ENCODE measurements at regions not wholly inside any gene's neighbourhood (a gene's known extent, or its start where the extent isn't known, plus 50 kb on each side); places are given as distances from the start of the nearest gene placed in this dataset.

GRCh38 chr1:76770979-76771378 lies 96.3 kb upstream of the ST6GALNAC5 start:
- Histone ChIP-seq H3K4me2 (no peak overlapping the region), H3K9me3 (ENCODE audit: insufficient read depth, low read depth) (no peaks in the 10 kb centered on the region), H3K36me3 (ENCODE audit: low read depth) (no peaks in the 10 kb centered on the region), H3K79me2 (ENCODE audit: low read depth) (no peaks in the 10 kb centered on the region), H4K20me1 (ENCODE audit: insufficient read depth) (no peaks in the 10 kb centered on the region), H3K9me2 (ENCODE audit: insufficient read depth) (no peaks in the 10 kb centered on the region; the same call in 1 of the 2 replicates), H2AFZ (no peak overlapping the region), H3F3A (ENCODE audit: insufficient read depth, low read depth) (no peaks in the 10 kb centered on the region), H3K4me3 (no peak overlapping the region), H3K4me1 (replicated peaks; ENCODE audit: insufficient read depth) (no peaks in the 10 kb centered on the region), H3K27ac (no peak overlapping the region), H3K27me3 (ENCODE audit: insufficient read depth, low read depth) (no peaks in the 10 kb centered on the region)
- TF ChIP-seq EZH2 (IDR thresholded peaks at IDR 0.05; ENCODE audit: low read depth) (no peak), CTCF (conservative IDR thresholded peaks at IDR 0.05) (no peak)
- no TSS peak for BruUV-seq (replicated peaks)
- no peak for DNase-seq
- ChIA-PET CTCF (no interaction called here), POLR2A (ENCODE audit: unreplicated experiment) (no interaction called here)
- intact Hi-C loops (cut with micrococcal nuclease; ENCODE audit: unreplicated experiment) = no loop called here

GRCh38 chr1:76781447-76781846 lies 85.8 kb upstream of the ST6GALNAC5 start:
- Histone ChIP-seq H3K79me2 (ENCODE audit: low read depth) (no peaks in the 10 kb centered on the region), H3K9me2 (ENCODE audit: insufficient read depth) (no peaks in the 10 kb centered on the region), H3K9me3 (ENCODE audit: insufficient read depth, low read depth) (no peaks in the 10 kb centered on the region), H3K4me1 (replicated peaks; ENCODE audit: insufficient read depth) (no peaks in the 10 kb centered on the region), H2AFZ (no peak overlapping the region), H3K27me3 (ENCODE audit: insufficient read depth, low read depth) (no peaks in the 10 kb centered on the region), H3F3A (ENCODE audit: insufficient read depth, low read depth) (no peaks in the 10 kb centered on the region), H3K4me2 (no peak overlapping the region), H3K27ac (no peak overlapping the region), H4K20me1 (ENCODE audit: insufficient read depth) (no peaks in the 10 kb centered on the region), H3K4me3 (no peak overlapping the region), H3K36me3 (ENCODE audit: low read depth) (no peaks in the 10 kb centered on the region)
- BruUV-seq (replicated peaks) = no TSS peak
- POLR2A ChIA-PET (ENCODE audit: unreplicated experiment) = no interaction called here
- DNase-seq = no peak
- no peak for TF ChIP-seq EZH2 (IDR thresholded peaks at IDR 0.05; ENCODE audit: low read depth)
- no peak for TF ChIP-seq CTCF (conservative IDR thresholded peaks at IDR 0.05)
- intact Hi-C loops (cut with micrococcal nuclease; ENCODE audit: unreplicated experiment) = no loop called here
- CTCF ChIA-PET = no interaction called here

- no peaks in the 10 kb centered on the region for H3K4me1 ChIP-seq (replicated peaks; ENCODE audit: insufficient read depth)
- no peak for TF ChIP-seq CTCF (conservative IDR thresholded peaks at IDR 0.05)
- TF ChIP-seq EZH2 (IDR thresholded peaks at IDR 0.05; ENCODE audit: low read depth) = no peak
- ChIA-PET POLR2A (ENCODE audit: unreplicated experiment) (no interaction called here), CTCF (no interaction called here)
- no peaks in the 10 kb centered on the region for H3K9me2 ChIP-seq (ENCODE audit: insufficient read depth)
- H3K9me3 ChIP-seq (ENCODE audit: insufficient read depth, low read depth) = no peaks in the 10 kb centered on the region
- no TSS peak for BruUV-seq (replicated peaks)
- intact Hi-C loops (cut with micrococcal nuclease; ENCODE audit: unreplicated experiment) = no loop called here
- H3K79me2 ChIP-seq (ENCODE audit: low read depth) = no peaks in the 10 kb centered on the region
- no peaks in the 10 kb centered on the region for H3K27me3 ChIP-seq (ENCODE audit: insufficient read depth, low read depth)
- H3F3A ChIP-seq (ENCODE audit: insufficient read depth, low read depth) = no peaks in the 10 kb centered on the region
- DNase-seq = no peak
- H4K20me1 ChIP-seq (ENCODE audit: insufficient read depth) = no peaks in the 10 kb centered on the region
- H3K4me3 ChIP-seq = no peak overlapping the region
- no peak overlapping the region for H3K4me2 ChIP-seq
- no peaks in the 10 kb centered on the region for H3K36me3 ChIP-seq (ENCODE audit: low read depth)
- no peak overlapping the region for H2AFZ ChIP-seq
- H3K27ac ChIP-seq = no peak overlapping the region
These were observed 84.5 kb upstream of the ST6GALNAC5 start for GRCh38 chr1:76782809-76783208.

Measured in PC-9 (cell line).